Uterus (tissue), 3 donors: ENCODE measurements at regions not wholly inside any gene's neighbourhood (a gene's known extent, or its start where the extent isn't known, plus 50 kb on each side); places are given as distances from the start of the nearest gene placed in this dataset.

Experiments used
- DNase-seq, 2 donors: peaks; one replicate each; pipeline ENCODE4 v3.0.0-alpha.2; 2019 to 2020
- H3K27ac ChIP-seq, 2 donors: fragments of 200-600 bp; sonication (generic); 1 replicate in 1 of 2; 2 replicates in 1 of 2; pipeline ENCODE4 v1.5.1; 2016 to 2018
- H3K27me3 ChIP-seq, 2 donors: fragments of 200-600 bp; sonication (generic); one replicate each; pipeline ENCODE4 v1.5.1; 2018 to 2019; ENCODE audit warnings: control low read depth in 1 of 2
- H3K36me3 ChIP-seq, 2 donors: fragments of 200-600 bp; sonication (generic); one replicate each; pipeline ENCODE4 v1.5.1; 2019; ENCODE audit warnings: control low read depth in 1 of 2
- H3K4me1 ChIP-seq, 2 donors: fragments of 200-600 bp; sonication (generic); one replicate each; pipeline ENCODE4 v1.5.1; 2018 to 2019; ENCODE audit warnings: control low read depth in 1 of 2
- H3K4me3 ChIP-seq, 2 donors: fragments of 200-600 bp; sonication (generic); 1 replicate in 1 of 2; 2 replicates in 1 of 2; pipeline ENCODE4 v1.5.1; 2018 to 2019; ENCODE audit warnings: mild to moderate bottlenecking in 1 of 2
- H3K9me3 ChIP-seq, 2 donors: fragments of 200-600 bp; sonication (generic); one replicate each; pipeline ENCODE4 v1.5.1; 2019; ENCODE audit warnings: control low read depth in 1 of 2
- CTCF ChIP-seq, 4 experiments: fragments of 200-600 bp in 2 of 4; fragments of 450-650 bp in 2 of 4; sonication (generic) in 2 of 4; IDR thresholded peaks; one replicate each; pipeline ENCODE4 v1.5.1; 2016 to 2019; ENCODE audit warnings: antibody characterized with exemption in 4 of 4, mild to moderate bottlenecking in 2 of 4, moderate library complexity in 1 of 4
- POLR2A ChIP-seq, 2 donors: fragments of 450-650 bp; IDR thresholded peaks; one replicate each; pipeline ENCODE4 v1.6.1; 2016; ENCODE audit warnings: antibody characterized with exemption in 2 of 2, mild to moderate bottlenecking in 1 of 2, moderate library complexity in 1 of 2
- intact Hi-C: fragments of 100-400 bp; cut with DNase I; formaldehyde crosslinking; loops from one replicate; pipeline ENCODE4 v1.15.1; 2023; ENCODE audit warnings: low total_unique reads
- donor health status: DM: yes; HTN: yes; CAD: no.

DNA sequence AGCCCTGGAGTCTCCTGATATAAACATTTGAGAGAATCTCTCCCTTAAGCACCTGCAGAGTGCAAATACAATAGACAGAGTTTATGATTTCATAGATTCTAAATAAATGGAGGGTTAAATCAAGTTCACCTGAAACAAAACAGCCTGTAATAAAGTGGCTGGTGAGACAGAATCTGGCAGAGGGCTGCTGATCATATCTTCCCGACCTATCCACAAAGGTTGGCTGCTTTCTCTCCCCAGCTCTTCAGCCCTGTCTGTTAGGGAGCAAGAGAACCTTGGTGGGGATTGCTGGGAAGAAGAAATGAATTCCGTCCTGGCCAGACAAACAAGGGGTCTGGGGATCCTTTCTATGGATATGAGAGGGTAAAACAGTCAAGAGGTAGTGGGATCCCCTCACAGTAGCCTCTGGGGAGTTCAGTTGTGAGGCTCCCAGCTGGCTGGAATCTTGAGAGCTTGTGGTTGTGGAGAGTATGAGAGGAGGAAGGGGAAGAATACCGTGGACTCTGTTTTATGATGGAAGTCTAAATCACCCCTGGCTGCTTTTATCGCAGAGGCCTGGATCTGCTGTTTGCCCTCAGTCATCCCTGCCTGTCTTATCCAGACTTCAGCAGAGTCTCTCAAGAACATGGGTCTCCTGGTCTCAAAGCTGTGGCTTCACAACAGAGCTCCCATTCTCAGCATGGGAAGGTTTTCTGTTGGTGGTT is 451.3 kb downstream of the NTRK3 start:
- H3K36me3 ChIP-seq, result no peaks in the 10 kb centered on the region
- H3K27ac ChIP-seq, result no peak overlapping the region
- H3K27me3 ChIP-seq, result no peaks in the 10 kb centered on the region
- intact Hi-C loops, result no loop called here
- H3K4me3 ChIP-seq, result no peak overlapping the region
- no peaks in the 10 kb centered on the region for H3K9me3 ChIP-seq
- no peak for DNase-seq
- no peak for TF ChIP-seq POLR2A (IDR thresholded peaks at IDR 0.05)
- TF ChIP-seq CTCF (IDR thresholded peaks at IDR 0.05), result no peak
- H3K4me1 ChIP-seq, result no peaks in the 10 kb centered on the region

DNA sequence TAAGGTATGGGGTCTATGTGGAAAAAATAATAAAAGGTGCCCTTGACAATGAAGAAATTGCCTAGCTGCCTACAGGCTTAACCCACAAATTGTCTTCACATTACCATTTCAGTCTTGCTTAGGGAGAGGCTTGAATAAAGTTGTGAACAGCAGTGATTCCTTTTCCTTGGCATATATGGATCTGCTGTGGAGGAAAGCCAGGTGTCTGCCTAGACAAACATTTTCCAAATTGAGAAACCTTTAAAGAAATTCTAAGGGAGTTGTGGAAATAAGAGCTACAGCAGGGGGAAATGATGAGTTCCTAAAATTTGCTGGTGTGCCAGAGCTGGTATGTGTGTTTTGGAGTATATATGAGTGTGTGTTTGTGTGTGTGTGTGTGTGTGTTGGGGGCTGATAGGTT is 452.1 kb downstream of the NTRK3 start:
- intact Hi-C loops, result no loop called here
- TF ChIP-seq CTCF (IDR thresholded peaks at IDR 0.05) (no peak), POLR2A (IDR thresholded peaks at IDR 0.05) (no peak)
- no peaks in the 10 kb centered on the region for H3K36me3 ChIP-seq
- no peak overlapping the region for H3K4me3 ChIP-seq
- H3K4me1 ChIP-seq, result no peaks in the 10 kb centered on the region
- H3K27ac ChIP-seq, result no peak overlapping the region
- DNase-seq, result no peak
- no peaks in the 10 kb centered on the region for H3K9me3 ChIP-seq
- H3K27me3 ChIP-seq, result no peaks in the 10 kb centered on the region

- intact Hi-C loops, result no loop called here
- Histone ChIP-seq H3K4me1 (no peaks in the 10 kb centered on the region), H3K4me3 (no peak overlapping the region), H3K36me3 (no peaks in the 10 kb centered on the region), H3K27ac (no peak overlapping the region), H3K9me3 (no peaks in the 10 kb centered on the region), H3K27me3 (no peaks in the 10 kb centered on the region)
- DNase-seq, result no peak
- TF ChIP-seq POLR2A (IDR thresholded peaks at IDR 0.05), result no peak
- no peak for TF ChIP-seq CTCF (IDR thresholded peaks at IDR 0.05)
Observed at GRCh38 chr15:87799838-87800237, 456.7 kb downstream of the NTRK3 start.

DNA sequence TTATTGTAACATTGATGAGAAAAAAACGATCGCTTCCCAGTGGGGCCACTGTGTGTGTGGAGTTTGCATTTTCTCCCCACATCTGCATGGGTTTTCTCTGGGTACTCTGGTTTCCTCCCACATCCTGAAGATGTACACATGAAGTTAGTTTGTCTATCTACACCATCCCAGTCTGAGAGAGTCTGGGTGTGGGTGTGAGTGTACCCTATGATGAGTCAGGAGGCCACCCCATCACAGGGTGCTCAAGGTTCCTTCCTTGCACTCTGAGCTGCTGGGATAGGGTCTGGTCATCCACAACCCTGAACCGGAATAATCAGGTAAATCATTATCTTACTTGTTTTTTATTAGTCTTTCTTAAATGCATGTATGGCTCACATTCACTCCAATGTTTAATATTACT is 457.1 kb downstream of the NTRK3 start:
- no peaks in the 10 kb centered on the region for H3K4me1 ChIP-seq
- no peak overlapping the region for H3K4me3 ChIP-seq
- H3K36me3 ChIP-seq, result no peaks in the 10 kb centered on the region
- no peaks in the 10 kb centered on the region for H3K27me3 ChIP-seq
- TF ChIP-seq CTCF (IDR thresholded peaks at IDR 0.05) (no peak), POLR2A (IDR thresholded peaks at IDR 0.05) (no peak)
- intact Hi-C loops, result no loop called here
- no peaks in the 10 kb centered on the region for H3K9me3 ChIP-seq
- H3K27ac ChIP-seq, result no peak overlapping the region
- no peak for DNase-seq

- no peak overlapping the region for H3K4me3 ChIP-seq
- H3K9me3 ChIP-seq, result no peaks in the 10 kb centered on the region
- intact Hi-C loops, result no loop called here
Observed at GRCh38 chr15:87793725-87794124, 462.8 kb downstream of the NTRK3 start.

More at GRCh38 chr15:87793725-87794124, 462.8 kb downstream of the NTRK3 start:
- Histone ChIP-seq H3K36me3 (no peaks in the 10 kb centered on the region), H3K4me1 (no peaks in the 10 kb centered on the region), H3K27ac (no peak overlapping the region), H3K27me3 (no peaks in the 10 kb centered on the region)
- no peak for DNase-seq
- TF ChIP-seq POLR2A (IDR thresholded peaks at IDR 0.05) (no peak), CTCF (IDR thresholded peaks at IDR 0.05) (no peak)
